CD8-positive, alpha-beta memory T cell (primary cell): ENCODE measurements at regions not wholly inside any gene's neighbourhood (a gene's known extent, or its start where the extent isn't known, plus 50 kb on each side); places are given as distances from the start of the nearest gene placed in this dataset.

ENCODE experiments used
- CTCF ChIA-PET: fragments of 350-600 bp; sonication (Branson Sonifier 250); formaldehyde crosslinking; loops from one replicate; lab custom pipeline; 2021; ENCODE audit warnings: antibody characterized with exemption; lab: Charles Lee
- POLR2A ChIA-PET: fragments of 350-600 bp; sonication (Branson Sonifier 250); formaldehyde crosslinking; loops from one replicate; lab custom pipeline; 2021; ENCODE audit warnings: antibody characterized with exemption; lab: Charles Lee
- DNase-seq, 5 donors: peaks; one replicate each; pipeline versions ENCODE4 v3.0.0 to v3.0.0-alpha.2; 2020 to 2022; ENCODE audit warnings: mixed read lengths in 1 of 5
- H3K27ac ChIP-seq: one replicate; pipeline ENCODE4 v1.7.0; 2013; ENCODE audit warnings: low read depth, mild to moderate bottlenecking, low read length, moderate library complexity
- H3K27me3 ChIP-seq: 2 replicates; pipeline ENCODE4 v1.7.0; 2013; ENCODE audit warnings: low read length, mild to moderate bottlenecking; ENCODE audit not compliant: insufficient read depth, poor library complexity, severe bottlenecking
- H3K36me3 ChIP-seq: 2 replicates; pipeline ENCODE4 v1.7.0; 2013; ENCODE audit warnings: mild to moderate bottlenecking, low read length, moderate library complexity; ENCODE audit not compliant: insufficient read depth
- H3K4me1 ChIP-seq: 2 replicates; pipeline ENCODE4 v1.7.0; 2013; ENCODE audit warnings: mild to moderate bottlenecking, low read length, moderate library complexity; ENCODE audit not compliant: insufficient read depth
- H3K4me3 ChIP-seq: 2 replicates; pipeline ENCODE4 v1.7.0; 2013; ENCODE audit warnings: mild to moderate bottlenecking, low read length
- H3K9me3 ChIP-seq: 2 replicates; pipeline ENCODE4 v1.7.0; 2013; ENCODE audit warnings: mild to moderate bottlenecking, low read length
- H3K27ac Mint-ChIP-seq, 8 donors: one replicate each; pipeline ENCODE4 v1.8.0; 2020 to 2021; ENCODE audit warnings: mixed read lengths in 8 of 8, mild to moderate bottlenecking in 6 of 8, inconsistent platforms in 3 of 8, moderate library complexity in 3 of 8
- H3K27me3 Mint-ChIP-seq, 2 donors: one replicate each; pipeline ENCODE4 v1.8.0; 2020 to 2021; ENCODE audit warnings: mixed read lengths in 2 of 2, mild to moderate bottlenecking in 1 of 2, moderate library complexity in 1 of 2
- H3K36me3 Mint-ChIP-seq, 3 donors: one replicate each; pipeline ENCODE4 v1.8.0; 2020 to 2021; ENCODE audit warnings: mixed read lengths in 3 of 3, inconsistent platforms in 1 of 3, mild to moderate bottlenecking in 1 of 3
- H3K4me1 Mint-ChIP-seq, 3 donors: one replicate each; pipeline ENCODE4 v1.8.0; 2020 to 2021; ENCODE audit warnings: mixed read lengths in 3 of 3, inconsistent platforms in 1 of 3, mild to moderate bottlenecking in 1 of 3
- H3K4me3 Mint-ChIP-seq, 7 donors: one replicate each; pipeline ENCODE4 v1.8.0; 2020 to 2021; ENCODE audit warnings: mixed read lengths in 7 of 7, mild to moderate bottlenecking in 6 of 7, moderate library complexity in 4 of 7, inconsistent platforms in 2 of 7
- H3K9me3 Mint-ChIP-seq, 5 donors: one replicate each; pipeline ENCODE4 v1.8.0; 2020 to 2022; ENCODE audit warnings: mixed read lengths in 5 of 5, mild to moderate bottlenecking in 3 of 5, moderate library complexity in 2 of 5, inconsistent platforms in 1 of 5

GRCh38 chr19:16026131-16026530, 50.2 kb upstream of the TPM4 start:
- Histone ChIP-seq H3K36me3 (no peaks in the 10 kb centered on the region), H3K4me1 (no peaks in the 10 kb centered on the region), H3K27me3 (no peaks in the 10 kb centered on the region), H3K27ac (no peak overlapping the region), H3K4me3 (no peak overlapping the region), H3K9me3 (no peaks in the 10 kb centered on the region)
- Mint-ChIP-seq H3K9me3 (no peaks in the 10 kb centered on the region), H3K27ac (no peak overlapping the region), H3K4me3 (no peak overlapping the region), H3K4me1 (peaks cover 0 to 4% (median 0%) of the 10 kb centered on the region in 3 donors), H3K27me3 (no peaks in the 10 kb centered on the region), H3K36me3 (no peaks in the 10 kb centered on the region)
- ChIA-PET CTCF (no interaction called here), POLR2A (no interaction called here)
- no peak for DNase-seq
